ENCODE measurements at regions not wholly inside any gene's neighbourhood (a gene's known extent, or its start where the extent isn't known, plus 50 kb on each side); places are given as distances from the start of the nearest gene placed in this dataset.

DNA sequence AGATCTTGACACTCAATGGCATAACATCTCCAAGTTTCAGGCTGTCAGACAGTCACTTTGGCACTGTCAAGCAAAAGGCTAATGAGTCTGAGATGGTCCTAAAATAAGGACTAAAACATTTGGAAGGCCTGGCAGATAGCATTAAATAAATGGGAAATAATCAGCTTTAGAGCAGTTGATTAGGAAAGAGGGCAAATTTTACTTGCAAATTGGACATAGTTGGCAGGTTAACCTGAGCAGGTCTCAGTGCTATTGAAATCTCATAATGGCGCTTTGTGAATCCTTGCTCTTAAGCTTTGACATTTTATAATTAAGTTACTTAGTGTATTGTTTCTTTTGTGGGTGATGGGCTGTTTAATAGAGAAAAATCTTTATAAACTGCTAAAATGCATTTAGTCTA lies 1003.1 kb upstream of the GBE1 start:
- TF ChIP-seq, protein P1, sequence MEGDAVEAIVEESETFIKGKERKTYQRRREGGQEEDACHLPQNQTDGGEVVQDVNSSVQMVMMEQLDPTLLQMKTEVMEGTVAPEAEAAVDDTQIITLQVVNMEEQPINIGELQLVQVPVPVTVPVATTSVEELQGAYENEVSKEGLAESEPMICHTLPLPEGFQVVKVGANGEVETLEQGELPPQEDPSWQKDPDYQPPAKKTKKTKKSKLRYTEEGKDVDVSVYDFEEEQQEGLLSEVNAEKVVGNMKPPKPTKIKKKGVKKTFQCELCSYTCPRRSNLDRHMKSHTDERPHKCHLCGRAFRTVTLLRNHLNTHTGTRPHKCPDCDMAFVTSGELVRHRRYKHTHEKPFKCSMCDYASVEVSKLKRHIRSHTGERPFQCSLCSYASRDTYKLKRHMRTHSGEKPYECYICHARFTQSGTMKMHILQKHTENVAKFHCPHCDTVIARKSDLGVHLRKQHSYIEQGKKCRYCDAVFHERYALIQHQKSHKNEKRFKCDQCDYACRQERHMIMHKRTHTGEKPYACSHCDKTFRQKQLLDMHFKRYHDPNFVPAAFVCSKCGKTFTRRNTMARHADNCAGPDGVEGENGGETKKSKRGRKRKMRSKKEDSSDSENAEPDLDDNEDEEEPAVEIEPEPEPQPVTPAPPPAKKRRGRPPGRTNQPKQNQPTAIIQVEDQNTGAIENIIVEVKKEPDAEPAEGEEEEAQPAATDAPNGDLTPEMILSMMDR (optimal IDR thresholded peaks at IDR 0.05 in 1 of 3, IDR thresholded peaks at IDR 0.05 in 1 of 3, conservative IDR thresholded peaks at IDR 0.05 in 1 of 3; ENCODE audit: extremely low read depth in 1 of 3, insufficient read depth in 2 of 3, low read length in 3 of 3): no peak
- no peak for TF ChIP-seq EZH2 (IDR thresholded peaks at IDR 0.05; ENCODE audit: low read length)

Measured in keratinocyte (primary cell).